Right forelimb (tissue), 1 donor: ENCODE measurements at regions not wholly inside any gene's neighbourhood (a gene's known extent, or its start where the extent isn't known, plus 50 kb on each side); places are given as distances from the start of the nearest gene placed in this dataset.
"Not testable (repeated sequence)": the region's sequence is repeated elsewhere in the genome, so short reads cannot be mapped to it uniquely, and the experiment has no call there.

Experiments used
- DNase-seq: peaks from one replicate; pipeline ENCODE4 v3.0.0-alpha.2; 2018

- no peak for DNase-seq
Measured at GRCh38 chr9:86600977-86601376, 246.8 kb upstream of the TUT7 start.

GRCh38 chr9:86600291-86600690 lies 246.1 kb upstream of the TUT7 start:
- DNase-seq, result no peak

- no peak for DNase-seq
Measured at GRCh38 chr9:86599561-86599960, 245.4 kb upstream of the TUT7 start.

DNA sequence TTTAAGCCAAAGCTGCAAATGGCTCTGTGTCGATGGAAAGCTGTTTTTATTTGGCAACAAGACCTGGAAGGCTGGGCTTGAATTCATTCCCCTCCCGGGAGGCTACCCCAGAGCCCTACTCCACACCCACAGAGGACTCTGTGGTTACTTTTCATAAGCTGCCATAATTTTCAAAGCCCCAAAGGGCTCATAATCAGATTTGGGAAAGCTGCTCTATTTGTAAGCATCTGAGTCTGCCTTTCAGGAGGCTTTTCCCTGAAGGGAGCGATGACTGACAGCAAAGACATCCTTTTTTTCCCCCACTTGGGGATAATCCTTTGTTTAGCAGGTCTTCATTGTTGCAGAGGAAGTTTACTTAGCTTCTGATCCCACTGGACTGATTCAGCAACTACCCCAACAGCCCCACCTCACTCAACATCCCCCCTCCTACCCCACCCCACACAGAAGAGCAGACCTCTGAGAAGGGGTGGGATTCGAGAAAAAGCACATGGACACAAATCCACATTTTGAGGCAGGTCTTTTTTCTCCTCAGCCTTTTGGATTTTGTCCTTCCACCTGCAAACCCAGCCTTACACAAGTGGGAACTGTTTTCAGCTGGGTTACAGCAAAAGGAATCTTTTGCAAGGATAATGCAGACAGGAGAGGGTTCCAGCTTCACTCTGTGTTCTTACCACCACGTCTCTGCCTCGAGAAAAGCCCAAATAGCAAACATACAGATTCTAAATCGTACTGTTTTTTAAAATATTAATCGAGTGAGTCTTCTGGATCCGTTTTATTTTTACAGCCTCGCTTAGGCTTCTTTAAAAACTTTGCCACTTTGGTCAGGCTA lies 244.4 kb upstream of the TUT7 start:
- DNase-seq, result peak; percentile 54

DNA sequence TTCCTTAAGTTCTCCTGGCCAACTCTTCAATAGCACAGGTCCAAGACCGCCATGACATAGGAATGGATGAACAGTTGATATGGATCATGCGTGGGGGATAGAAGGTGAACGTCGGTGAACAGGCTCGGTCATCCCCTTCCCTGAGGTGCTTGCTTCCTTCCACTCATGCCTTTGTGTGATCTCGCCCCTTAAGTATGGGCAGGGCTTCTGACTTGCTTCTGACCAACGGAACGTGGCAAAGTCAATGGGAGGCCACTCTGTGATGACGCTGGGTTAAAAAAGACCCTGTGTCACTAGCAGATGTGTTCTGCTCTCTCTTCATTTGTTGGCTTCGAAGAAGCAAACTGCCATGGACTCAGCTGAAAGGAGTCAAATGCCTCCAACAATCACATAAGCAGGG lies 240.5 kb upstream of the TUT7 start:
- no peak for DNase-seq

GRCh38 chr9:86591472-86591871 lies 237.3 kb upstream of the TUT7 start:
- DNase-seq, result no peak

DNA sequence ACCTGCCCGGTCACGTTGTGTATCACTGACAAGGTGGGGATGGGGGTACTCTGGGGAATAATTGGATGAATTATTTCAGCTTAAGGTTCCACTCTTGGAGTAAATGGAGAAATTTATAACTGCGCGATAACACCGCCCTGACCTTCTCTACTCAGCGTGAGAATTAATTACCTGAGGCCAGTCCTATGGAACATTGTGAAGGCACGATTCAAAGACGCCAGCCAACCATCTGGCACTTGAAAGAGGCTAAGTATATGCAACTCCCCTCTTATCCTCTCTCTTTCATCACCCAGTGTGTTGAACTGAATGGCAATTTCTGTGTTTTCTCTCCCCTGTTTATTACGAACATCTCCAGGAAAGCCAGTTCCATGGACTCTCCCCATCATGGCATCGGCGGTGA lies 235.5 kb upstream of the TUT7 start:
- no peak for DNase-seq

- DNase-seq, result no peak
Measured at GRCh38 chr9:86589273-86589672, 235.1 kb upstream of the TUT7 start.

- DNase-seq, result no peak
Measured at GRCh38 chr9:86586144-86586494, 231.9 kb upstream of the TUT7 start.

DNA sequence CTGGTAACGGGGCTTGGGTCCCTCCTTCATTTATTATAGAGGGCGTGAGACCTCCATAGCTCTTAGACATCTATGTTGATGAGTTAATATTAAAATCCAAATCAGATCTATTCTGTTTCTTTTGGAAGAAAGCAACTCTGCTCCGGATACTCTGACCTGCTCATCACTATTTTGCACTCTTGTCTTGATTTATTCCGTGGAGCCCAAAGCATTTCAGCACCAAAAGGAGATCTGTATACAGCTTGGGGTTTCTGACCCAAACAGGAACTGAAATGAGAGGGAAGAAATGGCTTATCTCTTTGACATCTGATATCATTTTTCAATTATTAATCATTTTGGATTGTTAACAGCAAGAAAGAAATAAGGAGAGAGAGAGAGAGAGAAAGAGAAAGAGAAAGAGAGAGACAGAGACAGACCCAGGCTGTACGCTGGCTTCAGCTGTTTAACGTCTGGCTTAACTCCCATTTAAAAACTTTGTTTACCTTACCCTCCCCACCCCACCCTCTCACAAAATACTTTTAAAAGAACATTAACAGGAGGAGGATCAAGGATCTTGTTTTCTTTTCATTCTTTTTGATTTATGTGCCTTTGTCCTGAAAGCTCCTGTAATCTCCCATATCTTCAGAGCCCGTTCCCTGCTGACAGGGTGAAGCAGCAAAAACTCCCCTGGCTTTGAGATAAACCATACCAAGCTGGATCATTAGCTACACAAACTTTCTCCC lies 231.4 kb upstream of the TUT7 start:
- DNase-seq, result no peak

- no peak for DNase-seq
Measured at GRCh38 chr9:86580688-86581087, 226.5 kb upstream of the TUT7 start.

- no peak for DNase-seq
Measured at GRCh38 chr9:86578722-86579121, 224.5 kb upstream of the TUT7 start.

GRCh38 chr9:86577420-86578333 lies 223.5 kb upstream of the TUT7 start:
- DNase-seq, result no peak

- peak; percentile 65 for DNase-seq
Measured at GRCh38 chr9:86575825-86576525, 221.8 kb upstream of the TUT7 start.

DNA sequence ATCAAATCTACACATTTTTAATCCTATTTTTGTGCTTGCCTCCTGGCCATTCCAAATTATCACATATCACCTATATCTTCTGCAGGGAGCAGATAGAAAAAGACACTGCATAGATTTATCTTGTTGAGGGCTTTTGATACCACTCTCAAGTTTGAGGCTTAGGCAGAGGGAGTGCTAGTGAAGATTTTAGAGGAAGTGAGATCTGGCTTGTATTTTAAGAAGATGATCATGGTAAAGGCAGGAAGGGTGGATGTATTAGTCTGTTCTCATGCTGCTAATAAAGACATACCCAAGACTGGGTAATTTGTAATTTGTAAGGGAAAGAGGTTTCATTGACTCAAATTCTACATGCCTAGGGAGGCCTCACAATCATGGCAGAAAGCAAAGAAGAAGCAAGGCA lies 220.9 kb upstream of the TUT7 start:
- DNase-seq, result no peak

GRCh38 chr9:86573886-86574285 lies 219.7 kb upstream of the TUT7 start:
- DNase-seq, result no peak

DNA sequence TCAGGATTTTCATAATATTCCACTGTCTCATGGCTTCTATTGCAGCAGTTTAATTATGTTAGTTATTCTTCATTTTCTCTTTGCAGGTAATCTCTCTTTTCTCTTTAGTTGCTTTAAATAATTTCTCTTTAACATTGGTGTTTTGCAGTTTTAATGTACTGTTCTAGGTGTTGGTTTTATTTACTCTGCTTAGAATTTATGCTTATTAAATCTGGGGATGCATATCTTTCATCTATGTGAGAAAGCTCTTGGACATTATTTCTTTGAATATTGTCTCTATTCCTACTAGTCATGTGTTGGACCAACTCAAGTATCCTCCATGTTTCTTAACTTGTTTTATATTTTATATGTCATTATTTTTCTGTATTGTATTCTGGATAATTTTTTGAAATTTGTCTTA lies 218.7 kb upstream of the TUT7 start:
- DNase-seq, result no peak

- DNase-seq, result not testable (repeated sequence)
Measured at GRCh38 chr9:86565603-86566002, 211.4 kb upstream of the TUT7 start.

GRCh38 chr9:86563936-86564335 lies 209.7 kb upstream of the TUT7 start:
- DNase-seq, result no peak

GRCh38 chr9:86563350-86563749 lies 209.1 kb upstream of the TUT7 start:
- DNase-seq, result no peak

- DNase-seq, result no peak
Measured at GRCh38 chr9:86562691-86563090, 208.5 kb upstream of the TUT7 start.

GRCh38 chr9:86557918-86558317 lies 203.7 kb upstream of the TUT7 start:
- no peak for DNase-seq
